IPS-20b (cell line): ENCODE measurements at regions not wholly inside any gene's neighbourhood (a gene's known extent, or its start where the extent isn't known, plus 50 kb on each side); places are given as distances from the start of the nearest gene placed in this dataset.

Source experiments
- H3K27ac ChIP-seq: one replicate; pipeline ENCODE4 v1.5.1; 2013; ENCODE audit warnings: low read length
- H3K27me3 ChIP-seq: 2 replicates; pipeline ENCODE4 v1.6.1; 2013; ENCODE audit warnings: mild to moderate bottlenecking, low read length, inconsistent platforms; ENCODE audit not compliant: insufficient read depth
- H3K36me3 ChIP-seq: 2 replicates; pipeline ENCODE4 v1.6.1; 2013; ENCODE audit warnings: low read depth, mild to moderate bottlenecking, inconsistent platforms, low read length, moderate library complexity; ENCODE audit not compliant: insufficient read depth
- H3K4me1 ChIP-seq: 2 replicates; pipeline ENCODE4 v1.6.1; 2013; ENCODE audit warnings: mild to moderate bottlenecking, control low read depth, inconsistent platforms, low read length, moderate library complexity; ENCODE audit not compliant: insufficient read depth
- H3K4me3 ChIP-seq: 2 replicates; pipeline ENCODE4 v1.5.1; 2013; ENCODE audit warnings: mild to moderate bottlenecking, low read length, inconsistent platforms
- H3K9ac ChIP-seq: 2 replicates; pipeline ENCODE4 v1.6.1; 2013; ENCODE audit warnings: low read depth, mild to moderate bottlenecking, inconsistent platforms, low read length, moderate library complexity
- H3K9me3 ChIP-seq: 2 replicates; pipeline ENCODE4 v1.6.1; 2013; ENCODE audit warnings: mild to moderate bottlenecking, low read depth, low read length, inconsistent platforms; ENCODE audit not compliant: insufficient read depth

DNA sequence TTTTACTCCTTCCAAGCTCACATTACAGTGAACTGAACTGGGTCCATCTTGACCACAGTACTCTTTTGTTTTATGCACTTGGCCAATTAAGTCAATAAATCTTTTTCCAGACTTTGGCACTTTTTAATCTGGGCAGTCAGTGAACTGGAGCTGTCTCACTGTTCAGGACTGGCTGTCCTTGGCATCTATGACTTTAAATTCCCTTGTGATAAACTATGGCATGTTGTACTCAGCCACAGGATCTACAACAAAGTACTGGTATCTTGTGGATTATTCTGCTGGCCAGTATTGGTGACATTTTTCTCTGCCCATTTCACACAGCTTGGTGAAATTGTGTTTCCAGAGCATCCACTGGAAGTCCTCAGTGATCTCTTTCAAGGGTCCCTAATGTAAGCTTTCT lies 1144.8 kb upstream of the SEMA6A start:
- H3K4me1 ChIP-seq = no peaks in the 10 kb centered on the region
- H3K4me3 ChIP-seq = no peak overlapping the region
- no peaks in the 10 kb centered on the region for H3K36me3 ChIP-seq
- peaks cover 15% of the 10 kb centered on the region; the same call in 1 of the 2 replicates for H3K9me3 ChIP-seq
- no peaks in the 10 kb centered on the region for H3K27me3 ChIP-seq
- no peak overlapping the region for H3K27ac ChIP-seq
- H3K9ac ChIP-seq = no peak overlapping the region

DNA sequence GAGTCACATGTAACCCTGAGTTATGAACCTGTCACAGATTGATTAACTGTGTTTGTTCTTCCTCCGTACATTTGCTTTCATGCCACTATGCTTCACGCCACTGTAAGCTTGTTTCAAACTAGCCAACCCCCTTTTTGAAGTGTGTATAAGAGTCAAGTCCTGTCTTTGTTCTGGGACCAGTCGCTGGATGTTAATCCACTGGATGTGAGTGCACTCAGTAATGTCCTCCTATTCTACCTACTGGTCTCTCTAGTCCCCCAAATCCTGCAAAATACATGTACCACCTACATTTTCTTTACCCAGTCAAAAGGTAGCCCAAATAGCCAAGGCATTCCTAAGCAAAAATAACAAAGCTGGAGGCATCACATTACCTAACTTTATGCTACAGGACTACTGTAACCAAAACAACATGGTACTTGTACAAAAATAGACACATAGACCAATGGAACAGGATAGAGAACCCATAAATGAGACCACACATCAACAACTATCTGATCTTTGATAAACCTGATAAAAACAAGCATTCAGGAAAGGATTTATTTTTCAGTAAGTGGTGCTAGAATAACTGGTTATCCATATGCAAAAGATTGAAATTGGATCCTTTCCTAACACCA lies 1139.1 kb upstream of the SEMA6A start:
- Histone ChIP-seq H3K27ac (no peak overlapping the region), H3K9ac (no peak overlapping the region), H3K4me1 (no peaks in the 10 kb centered on the region), H3K9me3 (peaks cover 52% of the 10 kb centered on the region), H3K4me3 (no peak overlapping the region), H3K27me3 (no peaks in the 10 kb centered on the region), H3K36me3 (no peaks in the 10 kb centered on the region)

DNA sequence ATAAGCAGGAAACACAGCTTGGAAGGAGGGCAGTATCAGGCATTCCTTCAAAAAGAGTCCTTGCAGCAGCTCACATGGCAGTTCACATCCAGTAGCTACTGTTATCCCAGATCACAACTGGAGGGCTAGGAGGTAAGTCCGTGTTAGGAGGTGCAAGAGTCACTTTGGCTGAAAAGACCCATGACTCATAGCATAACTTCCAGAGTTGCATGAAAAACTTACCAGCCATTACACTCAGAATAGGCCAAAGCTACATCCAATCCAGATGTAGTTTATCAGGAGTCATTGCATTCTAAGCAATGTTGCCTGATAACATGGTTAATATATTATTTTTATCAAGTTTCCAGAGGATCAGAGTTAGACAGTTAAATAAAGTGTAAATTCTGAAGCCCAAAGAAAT lies 1126.4 kb upstream of the SEMA6A start:
- no peak overlapping the region for H3K4me3 ChIP-seq
- no peak overlapping the region for H3K27ac ChIP-seq
- H3K36me3 ChIP-seq = no peaks in the 10 kb centered on the region
- H3K4me1 ChIP-seq = no peaks in the 10 kb centered on the region
- no peaks in the 10 kb centered on the region for H3K9me3 ChIP-seq
- H3K27me3 ChIP-seq = no peaks in the 10 kb centered on the region
- H3K9ac ChIP-seq = no peak overlapping the region

DNA sequence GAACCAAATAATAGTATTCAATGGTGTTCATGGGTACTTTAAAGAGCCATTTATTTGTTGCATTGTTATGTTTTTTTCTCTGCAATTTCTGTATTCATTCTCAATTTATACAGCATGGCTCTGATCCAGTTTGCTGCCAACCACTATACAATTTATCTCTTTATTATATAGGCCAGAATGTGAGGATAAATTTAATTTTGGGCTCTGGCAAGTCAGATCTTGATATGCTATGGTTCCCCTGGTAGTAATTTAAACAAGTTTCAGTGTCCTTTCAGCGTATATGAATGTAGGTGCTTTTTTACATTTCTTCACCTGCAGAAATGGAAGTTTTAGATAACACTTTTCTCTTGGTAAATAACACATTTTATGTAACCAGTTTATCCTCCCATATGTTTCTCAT lies 1118.0 kb upstream of the SEMA6A start:
- no peaks in the 10 kb centered on the region for H3K9me3 ChIP-seq
- H3K27ac ChIP-seq = no peak overlapping the region
- H3K27me3 ChIP-seq = no peaks in the 10 kb centered on the region

DNA sequence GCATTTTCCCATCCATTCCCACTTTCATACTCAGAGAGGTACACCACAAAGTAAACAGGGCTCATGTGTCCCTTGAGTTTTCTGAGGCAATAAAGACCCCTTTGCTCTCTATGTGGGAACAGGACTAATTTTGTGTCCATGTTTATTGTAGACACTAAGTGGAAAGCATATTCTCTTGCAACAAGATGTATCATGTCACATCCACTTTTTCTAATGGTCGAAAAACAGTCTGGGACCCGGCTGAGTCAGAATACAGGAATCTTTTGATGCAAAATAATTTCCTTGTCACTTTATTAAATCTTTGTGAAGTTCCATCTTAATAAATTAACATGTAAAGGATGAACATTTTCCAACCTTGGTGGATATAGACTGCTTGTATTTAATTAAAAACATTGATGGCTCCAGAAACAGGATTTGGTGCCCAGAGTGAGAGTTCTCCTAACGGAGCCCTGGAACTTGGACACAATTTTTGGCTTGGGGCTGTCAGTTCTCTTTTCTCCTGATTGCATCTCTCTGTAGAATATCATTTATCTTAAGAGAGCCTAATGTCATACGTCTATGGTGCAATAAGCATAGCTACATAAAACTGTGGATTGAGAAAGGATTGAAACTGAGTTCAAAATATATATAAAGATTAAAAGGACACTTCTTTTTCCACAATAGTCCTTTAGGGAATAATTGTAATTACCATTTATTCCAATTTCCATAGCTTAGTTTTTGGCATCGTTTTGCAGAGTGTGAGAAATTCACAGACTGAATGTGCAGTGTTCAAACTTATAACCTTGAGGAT lies 1116.7 kb upstream of the SEMA6A start:
- H3K9ac ChIP-seq = no peak overlapping the region
- H3K27ac ChIP-seq = no peak overlapping the region
- H3K9me3 ChIP-seq = no peaks in the 10 kb centered on the region
- H3K27me3 ChIP-seq = no peaks in the 10 kb centered on the region
- no peaks in the 10 kb centered on the region for H3K4me1 ChIP-seq
- H3K4me3 ChIP-seq = no peak overlapping the region
- no peaks in the 10 kb centered on the region for H3K36me3 ChIP-seq

More for the DNA sequence above, 1118.0 kb upstream of the SEMA6A start:
- Histone ChIP-seq H3K36me3 (no peaks in the 10 kb centered on the region), H3K4me3 (no peak overlapping the region), H3K4me1 (no peaks in the 10 kb centered on the region), H3K9ac (no peak overlapping the region)

DNA sequence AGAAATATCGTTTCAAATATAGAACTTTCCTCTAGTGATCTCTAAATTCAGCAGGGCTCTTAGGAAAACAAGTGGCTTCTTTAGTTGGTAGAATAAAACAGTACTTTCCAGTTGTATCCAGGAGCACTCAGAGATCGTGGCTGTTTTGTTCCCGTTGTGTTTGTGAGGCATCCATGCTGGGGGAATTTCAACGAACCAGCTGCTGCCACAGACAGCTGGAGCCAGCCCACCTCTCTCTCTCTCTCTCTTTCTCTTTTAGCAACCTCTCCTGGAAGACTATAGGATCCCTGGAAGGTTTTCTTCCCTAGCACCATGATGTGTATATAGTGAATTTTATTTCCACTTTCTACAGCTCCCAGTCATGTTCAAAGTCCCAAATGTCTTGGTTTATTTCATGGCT lies 1116.0 kb upstream of the SEMA6A start:
- H3K9ac ChIP-seq = no peak overlapping the region
- H3K9me3 ChIP-seq = no peaks in the 10 kb centered on the region
- no peaks in the 10 kb centered on the region for H3K36me3 ChIP-seq
- no peak overlapping the region for H3K27ac ChIP-seq
- no peaks in the 10 kb centered on the region for H3K27me3 ChIP-seq
- H3K4me3 ChIP-seq = no peak overlapping the region
- no peaks in the 10 kb centered on the region for H3K4me1 ChIP-seq

DNA sequence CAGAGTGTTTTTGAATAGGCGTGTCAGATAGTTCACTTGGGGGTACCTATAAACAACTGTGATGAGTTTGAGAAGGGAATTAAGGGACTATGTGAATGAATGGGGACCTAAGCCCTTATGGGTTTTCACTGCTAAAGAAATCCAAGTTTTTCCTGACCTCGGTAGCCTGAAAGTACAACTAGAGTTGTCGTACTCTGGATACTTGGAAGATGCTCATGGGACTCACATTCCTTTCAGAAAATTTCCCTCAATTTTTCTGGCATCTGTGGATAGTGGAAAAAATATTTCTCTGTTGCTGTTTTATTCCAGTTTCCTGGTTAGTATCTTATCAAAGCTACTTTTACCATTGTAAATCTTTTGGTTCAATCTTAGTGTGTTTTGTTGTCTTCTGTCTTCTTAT lies 1112.3 kb upstream of the SEMA6A start:
- Histone ChIP-seq H3K9me3 (no peaks in the 10 kb centered on the region), H3K27ac (no peak overlapping the region), H3K9ac (no peak overlapping the region), H3K4me1 (no peaks in the 10 kb centered on the region), H3K4me3 (no peak overlapping the region), H3K27me3 (no peaks in the 10 kb centered on the region), H3K36me3 (no peaks in the 10 kb centered on the region)

DNA sequence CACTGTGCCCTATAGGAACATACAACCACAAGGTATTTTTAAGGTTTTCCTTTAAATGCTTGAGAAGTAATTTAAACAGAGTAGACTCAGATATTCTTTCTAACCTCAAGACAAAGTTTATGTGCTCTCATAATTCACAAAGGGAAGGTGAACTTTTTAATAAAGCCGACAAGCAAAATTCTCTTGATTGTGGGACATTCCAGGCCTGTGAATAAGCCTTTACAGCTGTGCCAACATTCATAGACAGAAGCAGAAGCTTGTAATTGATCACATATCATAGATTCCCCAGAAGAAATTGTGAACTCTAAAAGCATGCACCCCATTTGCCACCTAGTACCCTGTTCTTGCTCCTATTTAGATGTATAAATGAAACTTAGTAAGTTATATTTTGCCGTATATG lies 1107.8 kb upstream of the SEMA6A start:
- Histone ChIP-seq H3K9me3 (no peaks in the 10 kb centered on the region), H3K27ac (no peak overlapping the region), H3K36me3 (no peaks in the 10 kb centered on the region), H3K4me1 (no peaks in the 10 kb centered on the region), H3K27me3 (no peaks in the 10 kb centered on the region), H3K9ac (no peak overlapping the region), H3K4me3 (no peak overlapping the region)

DNA sequence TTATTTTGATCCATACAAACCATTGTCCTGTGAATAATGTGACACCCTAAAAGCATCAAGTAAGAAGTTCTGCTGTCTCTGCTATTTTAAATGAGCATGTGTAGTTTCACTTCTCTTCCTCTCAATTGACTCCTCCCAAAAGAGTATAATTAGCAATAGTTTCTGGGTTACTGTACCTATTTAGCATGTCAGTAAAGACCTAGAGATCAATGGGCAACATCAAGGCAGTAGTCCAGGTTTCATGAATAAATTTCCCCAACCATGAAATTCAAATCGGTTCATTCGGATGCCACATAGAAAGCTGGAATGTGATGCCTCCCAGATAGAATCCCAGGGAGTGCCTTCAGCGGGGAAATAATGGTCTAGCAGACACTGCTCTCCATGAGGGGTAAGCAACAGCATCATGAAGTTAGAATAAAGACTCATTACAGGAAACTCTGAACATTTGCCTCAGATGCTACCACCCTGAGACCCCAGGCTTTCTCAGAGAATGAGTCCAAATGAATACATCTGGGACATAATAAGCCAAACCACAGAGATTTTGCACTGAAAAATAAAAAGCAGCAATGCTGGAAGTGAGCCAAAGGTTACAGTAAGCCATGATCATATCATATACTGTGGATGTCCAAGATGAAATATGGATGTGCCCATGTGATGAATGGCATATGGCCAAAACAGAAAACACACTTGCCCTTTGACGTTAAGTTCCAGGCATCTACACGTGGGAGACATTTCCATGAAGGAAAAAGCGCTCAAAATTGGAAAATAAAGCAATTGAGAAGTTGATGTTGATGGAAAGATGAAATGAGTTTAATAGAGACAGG lies 1107.0 kb upstream of the SEMA6A start:
- no peaks in the 10 kb centered on the region for H3K9me3 ChIP-seq
- no peaks in the 10 kb centered on the region for H3K4me1 ChIP-seq
- no peak overlapping the region for H3K9ac ChIP-seq
- no peaks in the 10 kb centered on the region for H3K36me3 ChIP-seq
- no peak overlapping the region for H3K27ac ChIP-seq
- H3K4me3 ChIP-seq = no peak overlapping the region
- no peaks in the 10 kb centered on the region for H3K27me3 ChIP-seq

DNA sequence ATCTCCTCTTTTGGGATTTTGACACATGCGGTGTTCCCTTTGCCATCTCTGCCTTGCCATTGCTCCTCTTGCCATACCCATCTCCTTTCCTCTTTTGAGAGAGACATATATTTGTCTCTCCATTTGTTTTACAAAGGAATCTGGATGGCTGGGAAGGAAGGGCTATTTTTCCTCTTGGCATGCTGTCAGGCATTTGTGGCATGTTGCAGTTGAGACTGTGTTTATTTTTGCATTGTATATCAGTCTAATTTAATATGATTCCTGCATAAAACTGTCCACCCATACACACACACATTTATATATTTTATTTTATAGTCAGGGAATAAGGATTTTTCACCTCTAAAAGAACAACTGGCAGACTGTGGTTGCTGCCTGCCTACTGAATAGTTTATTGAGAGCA lies 1105.8 kb upstream of the SEMA6A start:
- H3K9ac ChIP-seq = no peak overlapping the region
- no peak overlapping the region for H3K4me3 ChIP-seq
- H3K27me3 ChIP-seq = no peaks in the 10 kb centered on the region
- H3K9me3 ChIP-seq = no peaks in the 10 kb centered on the region
- no peaks in the 10 kb centered on the region for H3K4me1 ChIP-seq
- H3K36me3 ChIP-seq = no peaks in the 10 kb centered on the region
- H3K27ac ChIP-seq = no peak overlapping the region

DNA sequence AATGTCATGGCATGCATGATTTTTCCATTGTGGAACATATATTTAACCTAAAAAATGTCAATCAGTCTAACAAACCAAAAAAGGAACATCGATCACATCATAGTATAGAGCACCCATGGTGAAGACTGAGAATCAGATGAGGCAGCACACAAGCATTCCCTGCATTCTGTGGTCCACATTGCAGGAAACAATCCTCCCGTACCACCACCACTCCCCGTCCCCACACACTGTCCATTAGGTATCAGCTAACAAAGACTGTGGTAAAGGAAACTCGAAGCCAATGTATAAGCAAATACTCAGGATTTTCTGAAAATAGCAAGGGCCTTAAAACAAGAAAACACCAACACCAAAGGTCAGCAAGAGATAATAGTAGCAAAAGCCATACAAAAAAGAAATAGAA lies 1104.4 kb upstream of the SEMA6A start:
- no peak overlapping the region for H3K27ac ChIP-seq
- H3K27me3 ChIP-seq = no peaks in the 10 kb centered on the region
- H3K4me1 ChIP-seq = no peaks in the 10 kb centered on the region
- H3K36me3 ChIP-seq = no peaks in the 10 kb centered on the region
- H3K4me3 ChIP-seq = no peak overlapping the region
- H3K9me3 ChIP-seq = no peaks in the 10 kb centered on the region
- H3K9ac ChIP-seq = no peak overlapping the region

DNA sequence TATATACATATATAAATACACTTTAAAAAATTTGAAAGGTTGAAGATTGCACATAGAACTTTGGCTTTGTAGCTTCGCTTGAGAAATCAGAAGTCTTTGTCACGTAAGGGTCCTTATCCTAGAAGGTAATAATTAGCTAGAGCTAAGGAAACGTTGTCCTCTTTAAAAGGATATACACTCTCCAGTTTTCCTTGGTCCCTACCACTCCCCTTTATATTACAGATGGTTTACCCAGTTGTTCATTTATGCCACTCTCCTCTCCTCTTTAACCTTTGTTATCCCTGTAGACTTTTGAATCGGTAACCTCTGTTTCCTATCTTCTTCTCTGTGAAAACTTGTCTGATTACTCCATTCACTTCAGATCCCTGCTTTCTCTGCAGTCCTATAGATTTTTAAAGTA lies 1101.0 kb upstream of the SEMA6A start:
- H3K4me3 ChIP-seq = no peak overlapping the region
- no peak overlapping the region for H3K27ac ChIP-seq
- no peak overlapping the region for H3K9ac ChIP-seq
- H3K9me3 ChIP-seq = no peaks in the 10 kb centered on the region
- no peaks in the 10 kb centered on the region for H3K4me1 ChIP-seq
- H3K27me3 ChIP-seq = no peaks in the 10 kb centered on the region
- no peaks in the 10 kb centered on the region for H3K36me3 ChIP-seq
